ENCODE measurements at regions not wholly inside any gene's neighbourhood (a gene's known extent, or its start where the extent isn't known, plus 50 kb on each side); places are given as distances from the start of the nearest gene placed in this dataset.

- DNase-seq (ENCODE audit: low read depth), result no peak
- TF ChIP-seq POLR2A (IDR thresholded peaks at IDR 0.05; ENCODE audit: extremely low read depth, insufficient read length) (no peak), CTCF (IDR thresholded peaks at IDR 0.05; ENCODE audit: low read depth, low read length) (no peak), MAX (IDR thresholded peaks at IDR 0.05; ENCODE audit: low read depth, low read length) (no peak), MYC (IDR thresholded peaks at IDR 0.05; ENCODE audit: low read depth, low read length) (no peak)
- no peak overlapping the region for H3K4me3 ChIP-seq (ENCODE audit: low read depth, low read length)
These were observed 237.5 kb upstream of the PMFBP1 start for GRCh38 chr16:72409423-72409822.

GRCh38 chr16:72406390-72406789 is 234.4 kb upstream of the PMFBP1 start:
- no peak for DNase-seq (ENCODE audit: low read depth)
- no peak for TF ChIP-seq MYC (IDR thresholded peaks at IDR 0.05; ENCODE audit: low read depth, low read length)
- TF ChIP-seq MAX (IDR thresholded peaks at IDR 0.05; ENCODE audit: low read depth, low read length), result no peak

GRCh38 chr16:72404299-72404698 is 232.3 kb upstream of the PMFBP1 start:
- no peak for DNase-seq (ENCODE audit: low read depth)
- TF ChIP-seq MYC (IDR thresholded peaks at IDR 0.05; ENCODE audit: low read depth, low read length), result no peak
- TF ChIP-seq MAX (IDR thresholded peaks at IDR 0.05; ENCODE audit: low read depth, low read length), result no peak
- H3K4me3 ChIP-seq (ENCODE audit: low read depth, low read length), result no peak overlapping the region

More at GRCh38 chr16:72406390-72406789, 234.4 kb upstream of the PMFBP1 start:
- no peak overlapping the region for H3K4me3 ChIP-seq (ENCODE audit: low read depth, low read length)

- TF ChIP-seq MYC (IDR thresholded peaks at IDR 0.05; ENCODE audit: low read depth, low read length), result no peak
- TF ChIP-seq MAX (IDR thresholded peaks at IDR 0.05; ENCODE audit: low read depth, low read length), result no peak
- no peak for TF ChIP-seq CTCF (IDR thresholded peaks at IDR 0.05; ENCODE audit: low read depth, low read length)
- TF ChIP-seq POLR2A (IDR thresholded peaks at IDR 0.05; ENCODE audit: extremely low read depth, insufficient read length), result no peak
- no peak for DNase-seq (ENCODE audit: low read depth)
- no peak overlapping the region for H3K4me3 ChIP-seq (ENCODE audit: low read depth, low read length)
These were observed 229.1 kb upstream of the PMFBP1 start for GRCh38 chr16:72401084-72401361.

- peak; percentile 76 for DNase-seq (ENCODE audit: low read depth)
- TF ChIP-seq MAX (IDR thresholded peaks at IDR 0.05; ENCODE audit: low read depth, low read length) (no peak), CTCF (IDR thresholded peaks at IDR 0.05; ENCODE audit: low read depth, low read length) (peak; percentile 79)
- no peak overlapping the region for H3K4me3 ChIP-seq (ENCODE audit: low read depth, low read length)
These were observed 228.5 kb upstream of the PMFBP1 start for GRCh38 chr16:72400257-72401083.

- DNase-seq (ENCODE audit: low read depth), result no peak
- no peak overlapping the region for H3K4me3 ChIP-seq (ENCODE audit: low read depth, low read length)
- TF ChIP-seq MYC (IDR thresholded peaks at IDR 0.05; ENCODE audit: low read depth, low read length), result no peak
- TF ChIP-seq MAX (IDR thresholded peaks at IDR 0.05; ENCODE audit: low read depth, low read length), result no peak
- TF ChIP-seq POLR2A (IDR thresholded peaks at IDR 0.05; ENCODE audit: extremely low read depth, insufficient read length), result no peak
- TF ChIP-seq CTCF (IDR thresholded peaks at IDR 0.05; ENCODE audit: low read depth, low read length), result no peak
These were observed 227.9 kb upstream of the PMFBP1 start for GRCh38 chr16:72399811-72400210.
